Pancreas (tissue), 10 donors: ENCODE measurements at regions not wholly inside any gene's neighbourhood (a gene's known extent, or its start where the extent isn't known, plus 50 kb on each side); places are given as distances from the start of the nearest gene placed in this dataset.
A peak's percentile ranks its signal among the peaks of the same experiment; 100 is the strongest.

Experiments
- ATAC-seq, 4 donors: fragments of 200-7000 bp; cut with Tn5 transposase; one replicate each; pipeline versions ENCODE4 v1.8.0 to v1.9.1; 2020; ENCODE audit warnings: mild to moderate bottlenecking in 4 of 4, moderate library complexity in 4 of 4
- DNase-seq, 6 donors: peaks; one replicate each; pipeline ENCODE4 v3.0.0-alpha.2; 2020
- FAIRE-seq: peaks from 2 replicates; lab custom pipeline; 2012; peaks lifted over from hg19 to GRCh38; lab: Jason Lieb, UNC
- H3K27ac ChIP-seq, 4 donors: fragments of 200-600 bp; sonication (generic); 1 replicate in 3 of 4; 2 replicates in 1 of 4; pipeline versions ENCODE4 v1.5.0 to v1.8.0; 2020
- H3K27me3 ChIP-seq, 4 donors: fragments of 200-600 bp; one replicate each; pipeline ENCODE4 v1.8.0; 2021
- H3K36me3 ChIP-seq, 3 donors: fragments of 200-600 bp; sonication (generic) in 1 of 3; one replicate each; pipeline versions ENCODE4 v1.5.0 to v1.8.0; 2020 to 2021
- H3K4me1 ChIP-seq, 3 donors: fragments of 200-600 bp; one replicate each; pipeline ENCODE4 v1.8.0; 2021
- H3K4me3 ChIP-seq, 4 donors: fragments of 200-600 bp; sonication (generic) in 2 of 4; one replicate each; pipeline versions ENCODE4 v1.5.0 to v1.8.0; 2020 to 2021
- H3K9me3 ChIP-seq, 4 donors: fragments of 200-600 bp; one replicate each; pipeline ENCODE4 v1.8.0; 2021
- WGBS, 2 donors: extraction: QIAGEN DNeasy Blood & Tissue Kit; methylation state at CpG; one replicate each; pipeline ENCODE4 v1.1.7; 2013; 5-methylcytosine and 5-hydroxymethylcytosine counted together
- intact Hi-C, 3 donors: fragments of 100-400 bp; cut with DNase I; formaldehyde crosslinking; loops; one replicate each; pipeline versions ENCODE4 v1.11.1 to v1.14.2; 2022
- TF ChIP-seq, protein P1 (sequence below), 4 donors: fragments of 200-600 bp; sonication (generic) in 3 of 4; IDR thresholded peaks; one replicate each; pipeline versions ENCODE4 v1.5.0 to v1.8.0; 2021; ENCODE audit warnings: antibody characterized with exemption in 4 of 4
- donor health status: healthy with polysubstance abuse.
- donor health status: DM: no; HTN: no; CAD: no; lungs with moderate emphysema.
- donor health status: DM: no; HTN: no; CAD: no.
- donor health status: control.
- donor health status: control.
- donor health status: Bipolar disorder and iron deficiency.
- donor health status: DM: yes; HTN: yes; CAD: no.
- donor health status: DM: no; HTN: no; CAD: no.
- donor health status: DM: no; HTN: no; CAD: no.
- donor health status: DM: yes; HTN: yes; CAD: no.

GRCh38 chr4:95705323-95705722 lies 134.6 kb upstream of the PDHA2 start:
- TF ChIP-seq, protein P1, sequence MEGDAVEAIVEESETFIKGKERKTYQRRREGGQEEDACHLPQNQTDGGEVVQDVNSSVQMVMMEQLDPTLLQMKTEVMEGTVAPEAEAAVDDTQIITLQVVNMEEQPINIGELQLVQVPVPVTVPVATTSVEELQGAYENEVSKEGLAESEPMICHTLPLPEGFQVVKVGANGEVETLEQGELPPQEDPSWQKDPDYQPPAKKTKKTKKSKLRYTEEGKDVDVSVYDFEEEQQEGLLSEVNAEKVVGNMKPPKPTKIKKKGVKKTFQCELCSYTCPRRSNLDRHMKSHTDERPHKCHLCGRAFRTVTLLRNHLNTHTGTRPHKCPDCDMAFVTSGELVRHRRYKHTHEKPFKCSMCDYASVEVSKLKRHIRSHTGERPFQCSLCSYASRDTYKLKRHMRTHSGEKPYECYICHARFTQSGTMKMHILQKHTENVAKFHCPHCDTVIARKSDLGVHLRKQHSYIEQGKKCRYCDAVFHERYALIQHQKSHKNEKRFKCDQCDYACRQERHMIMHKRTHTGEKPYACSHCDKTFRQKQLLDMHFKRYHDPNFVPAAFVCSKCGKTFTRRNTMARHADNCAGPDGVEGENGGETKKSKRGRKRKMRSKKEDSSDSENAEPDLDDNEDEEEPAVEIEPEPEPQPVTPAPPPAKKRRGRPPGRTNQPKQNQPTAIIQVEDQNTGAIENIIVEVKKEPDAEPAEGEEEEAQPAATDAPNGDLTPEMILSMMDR (IDR thresholded peaks at IDR 0.05) = no peak
- Histone ChIP-seq H3K4me1 (no peaks in the 10 kb centered on the region), H3K27me3 (no peaks in the 10 kb centered on the region), H3K36me3 (no peaks in the 10 kb centered on the region), H3K9me3 (no peaks in the 10 kb centered on the region), H3K27ac (no peak overlapping the region), H3K4me3 (no peak overlapping the region)
- intact Hi-C loops = no loop called here
- FAIRE-seq (no peak), DNase-seq (no peak), ATAC-seq (no peak)

DNA sequence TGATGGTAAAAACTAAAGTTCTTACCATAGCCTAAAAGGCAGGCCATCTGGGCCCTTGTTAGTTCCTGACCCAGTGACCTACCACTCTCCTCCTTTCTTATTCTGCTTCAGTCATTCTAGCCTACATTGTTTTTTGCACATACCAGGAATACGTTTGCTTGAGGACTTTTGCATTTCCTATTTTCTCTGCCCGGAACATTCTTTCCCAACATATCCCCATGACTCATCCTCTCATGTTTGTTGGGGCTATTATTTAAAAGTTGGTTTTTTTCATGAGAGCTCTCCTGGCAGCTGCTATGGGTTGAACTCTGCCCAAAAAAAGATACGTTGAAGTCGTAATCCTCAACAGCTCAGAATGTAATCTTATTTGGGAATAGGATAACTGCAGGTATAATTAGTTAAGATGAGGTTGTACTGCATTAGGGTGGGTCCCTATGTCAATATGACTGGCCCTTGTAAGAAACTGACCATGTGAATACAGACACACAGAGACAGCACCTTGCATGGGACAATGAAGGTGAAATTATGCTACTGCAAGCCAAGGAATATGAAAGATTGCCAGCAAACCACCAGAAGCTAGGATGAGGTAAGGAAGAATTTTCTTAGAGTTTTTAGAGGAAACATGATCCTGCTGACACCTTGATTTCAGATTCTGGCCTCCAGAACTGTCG lies 138.3 kb upstream of the PDHA2 start:
- FAIRE-seq (no peak), DNase-seq (no peak), ATAC-seq (peak in 2 of 4 donors; percentile 18 to 28)
- Histone ChIP-seq H3K9me3 (no peaks in the 10 kb centered on the region), H3K4me3 (no peak overlapping the region), H3K27me3 (no peaks in the 10 kb centered on the region), H3K27ac (no peak overlapping the region), H3K36me3 (no peaks in the 10 kb centered on the region), H3K4me1 (no peaks in the 10 kb centered on the region)
- WGBS, 2 donors = 46 to 67% methylated on average over 5 of the region's 5 CpGs
- TF ChIP-seq, protein P1 (IDR thresholded peaks at IDR 0.05) = no peak
- intact Hi-C loops = no loop called here

DNA sequence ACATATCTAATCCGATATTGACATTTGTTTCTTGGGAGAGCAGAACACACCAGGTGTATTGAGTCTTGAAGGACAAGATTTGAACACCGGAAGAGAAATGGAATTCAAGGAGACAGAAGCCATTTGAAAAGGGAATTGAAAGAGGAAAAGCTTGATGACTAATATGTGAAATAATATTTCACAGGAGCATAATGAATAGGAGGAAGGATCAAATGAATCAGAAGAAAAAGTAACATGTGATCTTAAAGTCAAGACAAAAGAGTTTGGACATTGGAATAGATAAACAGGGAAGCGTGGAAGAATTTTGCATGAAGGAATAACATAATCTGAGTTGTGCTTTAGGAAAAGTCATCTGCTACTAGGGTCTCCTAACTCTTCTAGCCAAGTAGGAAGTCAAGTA lies 145.5 kb upstream of the PDHA2 start:
- WGBS, 2 donors = 74 to 83% methylated on average over 3 of the region's 3 CpGs
- TF ChIP-seq, protein P1 (IDR thresholded peaks at IDR 0.05) = no peak
- intact Hi-C loops = no loop called here
- no peaks in the 10 kb centered on the region for H3K36me3 ChIP-seq
- H3K4me3 ChIP-seq = no peak overlapping the region
- FAIRE-seq (no peak), DNase-seq (no peak), ATAC-seq (no peak)
- H3K27me3 ChIP-seq = no peaks in the 10 kb centered on the region
- H3K9me3 ChIP-seq = no peaks in the 10 kb centered on the region
- H3K4me1 ChIP-seq = no peaks in the 10 kb centered on the region
- H3K27ac ChIP-seq = no peak overlapping the region

DNA sequence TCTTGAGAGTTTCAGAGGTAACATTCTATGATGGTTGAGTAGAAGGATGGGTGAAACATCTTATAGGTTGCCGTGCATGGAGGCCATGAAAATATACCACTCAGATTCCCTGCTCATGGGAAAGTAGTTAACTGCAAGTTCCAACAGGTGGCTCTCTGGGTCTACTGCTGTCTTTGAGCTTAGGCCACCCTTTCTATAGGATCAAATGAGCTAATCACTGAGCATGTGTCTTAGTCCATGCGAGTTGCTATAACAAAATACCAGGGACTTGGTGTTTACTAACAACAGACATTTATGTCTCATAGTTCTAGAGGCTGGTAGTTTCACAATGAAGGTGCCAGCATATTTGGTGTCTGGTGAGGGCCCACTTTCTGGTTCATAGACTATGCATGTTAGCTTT lies 144.8 kb upstream of the UNC5C start:
- 39 to 67% methylated on average over 2 of the region's 2 CpGs for WGBS, 2 donors

GRCh38 chr4:95676190-95676589 lies 127.4 kb upstream of the UNC5C start:
- DNase-seq = no peak
- FAIRE-seq = no peak
- no peaks in the 10 kb centered on the region for H3K4me1 ChIP-seq
- no peaks in the 10 kb centered on the region for H3K36me3 ChIP-seq
- intact Hi-C loops = no loop called here
- no peaks in the 10 kb centered on the region for H3K9me3 ChIP-seq
- WGBS, 2 donors = 40 to 59% methylated on average over 1 of the region's 1 CpG
- ATAC-seq = no peak
- no peaks in the 10 kb centered on the region for H3K27me3 ChIP-seq
- TF ChIP-seq, protein P1 (IDR thresholded peaks at IDR 0.05) = no peak
- no peak overlapping the region for H3K4me3 ChIP-seq
- H3K27ac ChIP-seq = no peak overlapping the region

More for the DNA sequence above, 144.8 kb upstream of the UNC5C start:
- no peak for ATAC-seq
- no peaks in the 10 kb centered on the region for H3K9me3 ChIP-seq
- H3K36me3 ChIP-seq = no peaks in the 10 kb centered on the region
- FAIRE-seq = no peak
- H3K27me3 ChIP-seq = no peaks in the 10 kb centered on the region
- TF ChIP-seq, protein P1 (IDR thresholded peaks at IDR 0.05) = no peak
- no peak for DNase-seq
- H3K4me1 ChIP-seq = no peaks in the 10 kb centered on the region
- intact Hi-C loops = no loop called here
- no peak overlapping the region for H3K27ac ChIP-seq
- no peak overlapping the region for H3K4me3 ChIP-seq
